ENCODE measurements at regions not wholly inside any gene's neighbourhood (a gene's known extent, or its start where the extent isn't known, plus 50 kb on each side); places are given as distances from the start of the nearest gene placed in this dataset.

DNA sequence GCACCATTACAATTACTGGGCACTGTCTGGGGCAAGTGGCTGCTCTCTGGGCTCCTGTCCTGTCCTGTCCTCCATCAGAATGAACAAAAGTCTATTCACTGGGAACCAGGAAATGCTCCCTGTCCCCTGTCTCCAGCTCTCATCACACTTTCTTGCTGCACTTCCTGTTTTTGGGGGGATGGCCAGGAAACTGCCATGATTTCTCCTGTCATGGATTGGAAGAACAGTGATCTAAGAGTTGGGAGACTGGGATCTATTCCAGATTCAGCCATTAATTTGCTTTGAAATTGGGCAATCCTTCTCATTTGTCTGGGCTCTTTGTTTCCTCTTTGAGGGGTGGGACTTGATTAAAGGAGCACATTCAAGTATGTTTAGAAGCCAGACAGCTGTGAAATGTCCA is 61.4 kb upstream of the KIRREL3 start:
- H3K4me2 ChIP-seq: no peak overlapping the region
- ChIA-PET CTCF (interaction anchor here (0.9 kb wide), 1 partner anchor 28 kb away, joined by 3 read pairs; no protein-coding TSS in a partner anchor), POLR2A (no interaction called here)
- TF ChIP-seq HOXB5 (CRISPR knock-in tag; IDR thresholded peaks at IDR 0.05) (no peak), MAZ (IDR thresholded peaks at IDR 0.05; ENCODE audit: borderline replicate concordance, low read depth, low read length) (no peak), RCOR1 (IDR thresholded peaks at IDR 0.05; ENCODE audit: low read depth, low read length) (no peak), CBX2 (IDR thresholded peaks at IDR 0.05; ENCODE audit: borderline replicate concordance, low read depth) (no peak), BHLHE40 (IDR thresholded peaks at IDR 0.05; ENCODE audit: low read depth, low read length) (no peak), PBX3 (IDR thresholded peaks at IDR 0.05) (no peak), JUNB (IDR thresholded peaks at IDR 0.05) (no peak), HOXB13 (CRISPR knock-in tag; IDR thresholded peaks at IDR 0.05; ENCODE audit: low read depth) (no peak), TFCP2L1 (CRISPR knock-in tag; IDR thresholded peaks at IDR 0.05) (no peak)
- DNase-seq (ENCODE audit: low read depth in 1 of 2, low spot score in 1 of 2) (no peak), FAIRE-seq (no peak), ATAC-seq (no peak)
- no peaks in the 10 kb centered on the region for H3K9me3 ChIP-seq
- no peaks in the 10 kb centered on the region for H3K4me1 ChIP-seq
- H3K4me3 ChIP-seq: no peak overlapping the region
- H3K27ac ChIP-seq: no peak overlapping the region

GRCh38 chr11:127059750-127060149 is 59.2 kb upstream of the KIRREL3 start:
- Histone ChIP-seq H3K27ac (no peak overlapping the region), H3K9me3 (no peaks in the 10 kb centered on the region), H3K4me2 (no peak overlapping the region), H3K4me3 (no peak overlapping the region), H3K4me1 (no peaks in the 10 kb centered on the region)
- FAIRE-seq: no peak
- DNase-seq (ENCODE audit: low read depth in 1 of 2, low spot score in 1 of 2): no peak
- ATAC-seq: peak in 1 of 2 experiments; percentile 50; a peak in 2 of 6 replicates
- CTCF ChIA-PET: interaction anchor here (0.9 to 1.4 kb wide), 3 partner anchors 10 to 45 kb away, joined by 3 read pairs; no protein-coding TSS in a partner anchor
- TF ChIP-seq JUN (IDR thresholded peaks at IDR 0.05): no peak
- TF ChIP-seq, protein P1, sequence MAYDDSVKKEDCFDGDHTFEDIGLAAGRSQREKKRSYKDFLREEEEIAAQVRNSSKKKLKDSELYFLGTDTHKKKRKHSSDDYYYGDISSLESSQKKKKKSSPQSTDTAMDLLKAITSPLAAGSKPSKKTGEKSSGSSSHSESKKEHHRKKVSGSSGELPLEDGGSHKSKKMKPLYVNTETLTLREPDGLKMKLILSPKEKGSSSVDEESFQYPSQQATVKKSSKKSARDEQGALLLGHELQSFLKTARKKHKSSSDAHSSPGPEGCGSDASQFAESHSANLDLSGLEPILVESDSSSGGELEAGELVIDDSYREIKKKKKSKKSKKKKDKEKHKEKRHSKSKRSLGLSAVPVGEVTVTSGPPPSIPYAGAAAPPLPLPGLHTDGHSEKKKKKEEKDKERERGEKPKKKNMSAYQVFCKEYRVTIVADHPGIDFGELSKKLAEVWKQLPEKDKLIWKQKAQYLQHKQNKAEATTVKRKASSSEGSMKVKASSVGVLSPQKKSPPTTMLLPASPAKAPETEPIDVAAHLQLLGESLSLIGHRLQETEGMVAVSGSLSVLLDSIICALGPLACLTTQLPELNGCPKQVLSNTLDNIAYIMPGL (CRISPR knock-in tag; IDR thresholded peaks at IDR 0.05; ENCODE audit: borderline replicate concordance): no peak
- TF ChIP-seq, protein P2, sequence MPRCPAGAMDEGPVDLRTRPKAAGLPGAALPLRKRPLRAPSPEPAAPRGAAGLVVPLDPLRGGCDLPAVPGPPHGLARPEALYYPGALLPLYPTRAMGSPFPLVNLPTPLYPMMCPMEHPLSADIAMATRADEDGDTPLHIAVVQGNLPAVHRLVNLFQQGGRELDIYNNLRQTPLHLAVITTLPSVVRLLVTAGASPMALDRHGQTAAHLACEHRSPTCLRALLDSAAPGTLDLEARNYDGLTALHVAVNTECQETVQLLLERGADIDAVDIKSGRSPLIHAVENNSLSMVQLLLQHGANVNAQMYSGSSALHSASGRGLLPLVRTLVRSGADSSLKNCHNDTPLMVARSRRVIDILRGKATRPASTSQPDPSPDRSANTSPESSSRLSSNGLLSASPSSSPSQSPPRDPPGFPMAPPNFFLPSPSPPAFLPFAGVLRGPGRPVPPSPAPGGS (IDR thresholded peaks at IDR 0.05): no peak
- TF ChIP-seq RFX5 (IDR thresholded peaks at IDR 0.05): no peak
- TF ChIP-seq, protein P3, sequence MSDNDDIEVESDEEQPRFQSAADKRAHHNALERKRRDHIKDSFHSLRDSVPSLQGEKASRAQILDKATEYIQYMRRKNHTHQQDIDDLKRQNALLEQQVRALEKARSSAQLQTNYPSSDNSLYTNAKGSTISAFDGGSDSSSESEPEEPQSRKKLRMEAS (IDR thresholded peaks at IDR 0.05): no peak
- no peak for TF ChIP-seq MAFK (IDR thresholded peaks at IDR 0.05; ENCODE audit: partially characterized antibody)
- no peak for TF ChIP-seq PBX3 (IDR thresholded peaks at IDR 0.05)
- TF ChIP-seq EHMT2 (IDR thresholded peaks at IDR 0.05; ENCODE audit: low read depth): no peak
- TF ChIP-seq NR3C1 (IDR thresholded peaks at IDR 0.05): no peak
- no peak for TF ChIP-seq ZSCAN20 (CRISPR knock-in tag; IDR thresholded peaks at IDR 0.05)
- TF ChIP-seq NPAS2 (CRISPR knock-in tag; IDR thresholded peaks at IDR 0.05; ENCODE audit: borderline replicate concordance): no peak
- TF ChIP-seq ZFP36 (IDR thresholded peaks at IDR 0.05; ENCODE audit: borderline replicate concordance, partially characterized antibody): no peak
- TF ChIP-seq SMC3 (IDR thresholded peaks at IDR 0.05): no peak
- TF ChIP-seq SREBF2 (IDR thresholded peaks at IDR 0.05): no peak
- no peak for TF ChIP-seq ELK1 (IDR thresholded peaks at IDR 0.05; ENCODE audit: low read depth, low read length)
- TF ChIP-seq EP300 (IDR thresholded peaks at IDR 0.05): no peak
- no peak for TF ChIP-seq GATA3 (IDR thresholded peaks at IDR 0.05; ENCODE audit: borderline replicate concordance)
- no peak for TF ChIP-seq USF2 (IDR thresholded peaks at IDR 0.05)
- whole genome bisulfite sequencing (ENCODE audit: missing lambda C conversion rate): 63% methylated on average over 7 of the region's 7 CpGs
- POLR2A ChIA-PET: no interaction called here
